Stimulated activated naive CD4-positive, alpha-beta T cell (primary cell): ENCODE measurements at regions not wholly inside any gene's neighbourhood (a gene's known extent, or its start where the extent isn't known, plus 50 kb on each side); places are given as distances from the start of the nearest gene placed in this dataset.
"Not testable (repeated sequence)": the region's sequence is repeated elsewhere in the genome, so short reads cannot be mapped to it uniquely, and the experiment has no call there.

ENCODE experiments used
- DNase-seq, 6 experiments: peaks; one replicate each; lab custom pipeline; 2025; lab: John Stamatoyannopoulos, UW

- DNase-seq = no peak
Observed at GRCh38 chr12:89289720-89290119, 62.6 kb downstream of the DUSP6 start.

GRCh38 chr12:89288959-89289358, 63.3 kb downstream of the DUSP6 start:
- DNase-seq = no peak

DNA sequence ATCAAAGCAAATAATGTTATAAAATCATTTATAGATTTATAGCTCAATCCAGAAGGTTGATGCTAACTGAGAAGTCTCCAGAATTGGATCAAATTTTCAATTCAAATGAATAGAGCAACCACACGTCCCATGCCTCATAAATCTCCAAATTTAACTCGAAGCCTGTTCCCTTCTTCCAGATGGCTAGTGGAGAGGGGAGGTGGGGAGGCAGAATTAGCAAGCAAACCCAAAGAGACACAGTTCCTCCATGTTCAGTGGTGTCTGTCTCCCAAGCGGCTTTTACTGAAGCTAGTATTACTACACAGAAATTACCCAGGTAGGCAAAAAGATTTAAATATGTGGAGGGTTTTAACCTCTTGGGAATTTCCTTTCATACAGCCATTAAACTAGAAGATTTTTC, 65.8 kb downstream of the DUSP6 start:
- DNase-seq = no peak

DNA sequence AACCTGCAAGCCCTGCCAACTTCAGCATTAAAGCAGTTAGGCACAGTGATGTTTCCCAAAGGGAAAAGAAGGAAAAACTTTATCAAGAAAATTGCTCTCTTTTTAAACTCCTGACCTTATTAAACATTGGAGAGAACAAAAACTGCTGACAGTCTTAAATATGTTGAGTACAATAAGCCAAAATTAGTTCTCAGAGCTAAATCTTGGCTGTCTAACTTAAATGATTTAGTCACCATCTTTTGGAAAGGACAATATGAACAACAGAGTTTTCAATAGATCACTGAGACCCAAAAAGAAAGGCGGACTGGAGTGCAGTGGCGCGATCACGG, 70.8 kb downstream of the DUSP6 start:
- no peak for DNase-seq

DNA sequence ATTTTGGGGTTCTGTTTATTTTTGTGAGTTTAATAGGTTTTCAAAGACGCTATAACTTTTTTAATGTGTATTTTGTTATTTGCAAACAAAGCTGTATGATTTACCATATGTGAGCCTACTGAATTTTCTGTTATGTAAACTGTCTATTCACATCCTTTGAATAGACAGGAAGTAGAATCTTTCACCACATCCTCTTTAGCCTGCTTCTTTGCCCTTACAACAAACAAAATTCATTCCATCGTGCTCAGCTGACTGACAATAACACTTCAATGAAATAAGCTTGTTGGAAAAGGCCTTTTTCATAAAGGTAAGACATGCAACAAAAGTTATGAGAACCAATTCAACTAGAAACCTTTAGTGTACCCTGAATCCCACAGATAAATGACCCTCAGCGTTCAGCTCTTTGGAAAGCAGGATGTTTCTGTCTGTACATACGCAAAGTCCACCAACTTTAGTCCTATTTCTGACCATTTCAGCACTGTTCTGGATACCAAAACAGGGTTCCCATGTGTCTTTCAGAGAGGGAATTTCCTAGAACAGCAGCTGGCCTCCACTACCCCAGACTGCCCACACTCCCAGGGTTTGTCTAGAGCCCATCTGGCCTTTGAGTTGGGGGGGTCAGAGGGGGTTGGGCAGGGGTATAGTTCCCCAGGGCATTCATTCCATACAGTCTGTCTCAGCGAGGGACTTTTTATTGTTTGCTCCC, 71.3 kb downstream of the DUSP6 start:
- peak in 3 of 6 experiments; percentile 22 to 66 (median 58) for DNase-seq

GRCh38 chr12:89279499-89279898, 72.8 kb downstream of the DUSP6 start:
- no peak for DNase-seq

- no peak for DNase-seq
Observed at GRCh38 chr12:89278862-89279261, 73.4 kb downstream of the DUSP6 start.

- no peak for DNase-seq
Observed at GRCh38 chr12:89278169-89278568, 74.1 kb downstream of the DUSP6 start.

DNA sequence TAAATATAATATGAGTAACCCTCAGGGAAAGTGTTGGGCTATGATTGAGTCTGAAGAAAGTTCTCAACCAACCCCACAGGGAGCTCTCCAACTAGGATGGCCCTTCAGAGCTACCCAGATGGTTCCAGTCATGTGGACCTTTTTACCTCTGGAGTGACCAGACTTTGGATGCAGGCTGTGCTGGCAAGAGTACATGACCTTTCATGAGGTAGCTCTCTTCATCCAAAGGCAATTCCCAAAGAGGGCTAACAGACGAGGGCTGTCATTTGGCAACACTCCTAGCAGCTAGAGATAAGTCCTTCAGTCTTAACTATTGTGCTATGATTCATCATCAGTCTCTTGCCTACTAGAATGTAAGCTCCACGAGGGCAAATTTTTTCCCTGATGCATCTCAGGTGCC, 75.4 kb downstream of the DUSP6 start:
- no peak for DNase-seq

DNA sequence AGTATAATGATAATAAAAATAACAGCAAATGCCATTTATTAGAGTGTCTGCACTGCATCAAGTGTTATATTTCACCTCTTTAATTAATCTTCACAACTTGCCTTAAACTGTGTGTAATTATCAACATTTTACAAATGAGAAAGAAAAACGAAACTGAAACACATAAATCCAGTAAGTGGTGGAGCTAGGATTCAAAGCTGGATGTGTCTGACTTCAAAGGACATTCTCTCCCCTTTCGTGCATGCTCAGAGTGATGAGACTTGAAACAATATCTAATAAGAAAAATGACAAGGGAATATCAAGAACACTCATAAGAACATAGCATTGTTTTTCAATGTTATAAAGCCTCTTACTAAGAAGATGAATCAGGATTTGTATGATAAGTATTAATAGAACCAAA, 78.8 kb downstream of the DUSP6 start:
- DNase-seq = no peak

GRCh38 chr12:89270548-89270947, 81.8 kb downstream of the DUSP6 start:
- DNase-seq = no peak

GRCh38 chr12:89269174-89269573, 83.1 kb downstream of the DUSP6 start:
- DNase-seq = no peak

DNA sequence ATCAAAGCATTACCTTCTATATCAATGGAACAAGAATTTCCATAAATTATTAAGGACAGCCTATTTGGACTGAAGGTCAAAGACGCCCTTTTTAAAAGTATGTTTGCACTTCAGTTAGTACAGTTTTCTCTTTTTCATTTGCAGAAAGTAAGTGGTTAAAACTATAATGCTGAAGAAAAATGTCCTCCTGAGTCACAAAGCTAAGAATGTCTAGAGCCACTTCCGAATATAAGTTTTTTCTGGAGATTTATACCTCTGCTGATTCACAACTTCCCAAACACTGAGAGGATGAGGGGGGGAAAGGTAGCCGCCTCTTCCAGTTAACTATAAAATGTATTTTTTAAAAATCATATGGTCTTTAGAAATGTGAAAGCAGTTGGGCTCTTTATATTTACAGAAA, 84.9 kb downstream of the DUSP6 start:
- no peak for DNase-seq

DNA sequence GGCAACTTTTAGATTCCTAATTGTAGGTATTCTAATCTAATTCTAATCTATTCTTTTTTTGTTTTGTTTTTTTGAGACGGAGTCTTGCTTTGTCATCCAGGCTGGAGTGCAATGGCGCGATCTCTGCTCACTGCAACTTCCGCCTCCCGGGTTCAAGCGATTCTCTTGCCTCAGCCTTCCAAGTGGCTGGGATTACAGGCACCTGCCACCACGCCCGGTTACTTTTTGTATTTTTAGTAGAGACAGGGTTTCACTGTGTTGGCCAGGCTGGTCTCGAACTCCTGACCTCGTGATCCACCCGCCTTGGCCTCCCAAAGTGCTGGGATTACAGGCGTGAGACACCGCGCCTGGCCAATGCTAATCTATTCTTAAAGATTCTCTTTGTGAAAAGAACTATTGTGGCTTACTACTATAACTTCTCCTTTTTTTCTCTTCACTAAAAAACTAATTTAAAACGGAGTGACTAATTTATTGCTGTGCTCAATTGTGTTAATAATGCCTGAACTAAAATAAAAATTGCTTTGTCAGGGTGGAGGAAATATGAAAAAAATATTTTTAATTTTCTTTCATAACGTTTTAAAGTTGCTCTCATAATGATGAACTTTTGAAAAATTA, 85.6 kb downstream of the DUSP6 start:
- not testable (repeated sequence) for DNase-seq

GRCh38 chr12:89264837-89265236, 87.5 kb downstream of the DUSP6 start:
- DNase-seq = no peak

- DNase-seq = no peak
Observed at GRCh38 chr12:89263900-89264299, 88.4 kb downstream of the DUSP6 start.

- no peak for DNase-seq
Observed at GRCh38 chr12:89262855-89263552, 89.3 kb downstream of the DUSP6 start.

- DNase-seq = no peak
Observed at GRCh38 chr12:89261982-89262381, 90.3 kb downstream of the DUSP6 start.

GRCh38 chr12:89260841-89261637, 91.3 kb downstream of the DUSP6 start:
- DNase-seq = no peak

DNA sequence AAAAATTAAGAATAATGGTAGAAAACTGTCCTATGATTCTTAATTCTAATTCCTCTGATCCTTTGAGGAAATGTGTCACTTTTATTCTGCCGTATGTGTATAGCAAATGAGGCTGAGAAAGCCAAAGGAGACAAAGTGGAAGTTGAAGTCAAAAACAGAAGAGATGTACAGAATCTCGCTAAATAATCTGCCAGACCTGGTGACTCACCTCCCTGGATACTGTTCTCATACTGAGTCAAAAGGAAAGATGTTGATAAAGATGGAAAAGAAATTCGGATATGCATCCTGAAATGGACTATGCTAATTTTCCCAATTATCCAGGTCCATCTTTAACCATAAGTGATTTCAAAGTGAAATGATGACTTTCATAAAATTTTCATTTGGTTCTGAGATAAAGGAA, 92.5 kb downstream of the DUSP6 start:
- DNase-seq = no peak

DNA sequence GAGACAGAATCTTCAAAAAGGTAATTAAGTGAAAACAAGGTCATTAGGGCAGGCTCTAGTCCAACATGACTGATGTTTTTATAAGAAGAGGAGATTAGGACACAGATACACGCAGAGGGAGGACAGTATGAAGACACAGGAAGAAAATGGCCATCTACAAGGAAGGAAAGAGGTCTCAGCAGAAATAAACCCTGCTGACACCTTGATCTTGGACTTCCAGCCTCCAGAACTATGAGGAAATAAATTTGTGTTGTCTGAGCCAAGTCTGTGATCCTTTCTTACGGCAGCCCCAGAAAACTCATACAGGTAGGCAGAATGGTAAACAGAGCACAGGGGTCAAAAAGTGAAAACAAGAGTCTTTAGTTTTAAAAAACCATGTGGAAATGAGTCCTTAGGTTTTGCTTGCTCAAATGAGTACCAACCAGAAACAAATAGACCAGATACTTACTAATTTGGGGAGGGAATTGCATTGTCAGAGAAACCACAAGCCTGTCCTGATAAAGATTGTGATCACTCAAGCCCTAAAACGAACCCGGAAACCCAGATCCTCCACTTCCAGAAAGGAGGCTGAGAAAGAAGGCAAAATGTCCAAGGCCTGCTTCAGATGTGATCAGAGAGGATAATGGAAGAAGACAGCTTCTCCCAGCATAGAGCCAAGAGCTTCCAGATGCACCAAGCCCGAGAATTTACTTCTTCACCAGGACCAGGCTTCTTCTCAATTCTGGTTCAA, 93.9 kb downstream of the DUSP6 start:
- DNase-seq = no peak

DNA sequence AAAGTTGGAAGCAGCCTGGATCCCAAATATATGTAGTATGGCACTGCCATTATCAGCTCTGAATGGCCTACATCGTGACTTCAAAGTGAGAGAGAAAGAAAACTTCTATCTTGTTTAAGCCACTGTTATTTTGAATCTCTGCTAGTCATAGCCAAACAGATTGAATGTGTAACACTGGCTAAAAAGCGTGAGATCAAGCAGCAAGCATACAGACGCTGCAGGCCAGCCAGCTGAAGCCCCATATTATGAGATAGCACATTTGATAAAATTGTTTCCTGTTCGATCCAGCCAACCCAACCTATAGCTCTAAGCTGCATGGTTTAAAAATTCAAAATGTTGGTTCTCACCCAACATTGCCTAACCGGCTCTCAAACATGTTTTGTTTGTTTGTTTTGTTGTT, 95.0 kb downstream of the DUSP6 start:
- no peak for DNase-seq
